CD14-positive monocyte (primary cell): ENCODE measurements at regions not wholly inside any gene's neighbourhood (a gene's known extent, or its start where the extent isn't known, plus 50 kb on each side); places are given as distances from the start of the nearest gene placed in this dataset.

Experiments used
- DNase-seq, 3 donors: peaks; one replicate each; pipeline ENCODE4 v3.0.0-alpha.2; 2011 to 2022
- H2AFZ ChIP-seq: 2 replicates; pipeline ENCODE4 v1.6.0; 2012; ENCODE audit warnings: mild to moderate bottlenecking, low read depth, low read length, inconsistent platforms; ENCODE audit not compliant: insufficient read depth, poor library complexity, severe bottlenecking
- H3K27ac ChIP-seq, 2 donors: 1 replicate in 1 of 2; 2 replicates in 1 of 2; pipeline ENCODE4 v1.5.1; 2012 to 2013; ENCODE audit warnings: low read length in 2 of 2, control low read depth in 1 of 2, inconsistent platforms in 1 of 2, low read depth in 1 of 2, mild to moderate bottlenecking in 1 of 2
- H3K27me3 ChIP-seq, 2 donors: one replicate each; pipeline versions ENCODE4 v1.6.0 to v1.6.1; 2011 to 2013; ENCODE audit warnings: low read length in 2 of 2; ENCODE audit not compliant: control insufficient read depth in 2 of 2, insufficient read depth in 2 of 2
- H3K36me3 ChIP-seq, 2 donors: replicated peaks in 1 of 2; 1 replicate in 1 of 2; 2 replicates in 1 of 2; pipeline versions ENCODE4 v1.5.1 to v1.6.1; 2012 to 2013; ENCODE audit warnings: low read length in 2 of 2, control low read depth in 1 of 2, inconsistent platforms in 1 of 2, mild to moderate bottlenecking in 1 of 2; ENCODE audit not compliant: insufficient read depth in 2 of 2, control insufficient read depth in 1 of 2
- H3K4me1 ChIP-seq, 2 donors: 1 replicate in 1 of 2; 2 replicates in 1 of 2; pipeline versions ENCODE4 v1.5.1 to v1.6.1; 2012 to 2013; ENCODE audit warnings: low read length in 2 of 2, control low read depth in 1 of 2, inconsistent platforms in 1 of 2, mild to moderate bottlenecking in 1 of 2, moderate library complexity in 1 of 2; ENCODE audit not compliant: insufficient read depth in 2 of 2, control insufficient read depth in 1 of 2
- H3K4me2 ChIP-seq: replicated peaks from 2 replicates; pipeline ENCODE3; 2012; ENCODE audit warnings: low read length, moderate library complexity, mild to moderate bottlenecking; ENCODE audit not compliant: poor library complexity, severe bottlenecking; ENCODE audit errors: extremely low read depth
- H3K4me3 ChIP-seq, 3 experiments: fragments of 200-600 bp in 1 of 3; sonication (generic) in 1 of 3; replicated peaks in 1 of 3; 1 replicate in 2 of 3; 2 replicates in 1 of 3; pipeline ENCODE4 v1.5.1; 2011 to 2013; ENCODE audit warnings: low read length in 3 of 3, mild to moderate bottlenecking in 3 of 3, control low read depth in 2 of 3, low read depth in 2 of 3, inconsistent platforms in 1 of 3, moderate library complexity in 1 of 3
- H3K79me2 ChIP-seq: 2 replicates; pipeline ENCODE4 v1.6.0; 2012; ENCODE audit warnings: mild to moderate bottlenecking, control low read depth, inconsistent platforms, low read length, moderate library complexity; ENCODE audit not compliant: insufficient read depth
- H3K9ac ChIP-seq: 2 replicates; pipeline ENCODE4 v1.6.0; 2017; ENCODE audit warnings: low read length, mild to moderate bottlenecking; ENCODE audit not compliant: insufficient read depth, poor library complexity, severe bottlenecking
- H3K9me3 ChIP-seq, 2 donors: replicated peaks in 1 of 2; 1 replicate in 1 of 2; 2 replicates in 1 of 2; pipeline versions ENCODE4 v1.5.1 to v1.6.1; 2012 to 2013; ENCODE audit warnings: low read length in 2 of 2, control low read depth in 1 of 2; ENCODE audit not compliant: control insufficient read depth in 1 of 2, insufficient read depth in 1 of 2
- H4K20me1 ChIP-seq: 2 replicates; pipeline ENCODE4 v1.6.0; 2012; ENCODE audit warnings: mild to moderate bottlenecking, low read length, control low read depth, moderate library complexity; ENCODE audit not compliant: insufficient read depth
- H3K27ac Mint-ChIP-seq, 7 donors: one replicate each; pipeline ENCODE4 v1.8.0; 2020; ENCODE audit warnings: mild to moderate bottlenecking in 7 of 7, mixed read lengths in 7 of 7, moderate library complexity in 6 of 7, inconsistent platforms in 2 of 7
- H3K27me3 Mint-ChIP-seq, 3 donors: one replicate each; pipeline ENCODE4 v1.8.0; 2021 to 2022; ENCODE audit warnings: low read depth in 3 of 3, mild to moderate bottlenecking in 3 of 3, mixed read lengths in 3 of 3, moderate library complexity in 3 of 3, inconsistent platforms in 1 of 3
- H3K36me3 Mint-ChIP-seq, 2 donors: one replicate each; pipeline ENCODE4 v1.8.0; 2020; ENCODE audit warnings: mixed read lengths in 2 of 2, inconsistent platforms in 1 of 2, mild to moderate bottlenecking in 1 of 2
- H3K4me1 Mint-ChIP-seq: one replicate; pipeline ENCODE4 v1.8.0; 2020; ENCODE audit warnings: mild to moderate bottlenecking, mixed read lengths
- H3K4me3 Mint-ChIP-seq, 2 donors: one replicate each; pipeline ENCODE4 v1.8.0; 2020; ENCODE audit warnings: mild to moderate bottlenecking in 2 of 2, mixed read lengths in 2 of 2, moderate library complexity in 1 of 2
- H3K9me3 Mint-ChIP-seq, 7 donors: one replicate each; pipeline ENCODE4 v1.8.0; 2020 to 2022; ENCODE audit warnings: mixed read lengths in 7 of 7, mild to moderate bottlenecking in 6 of 7, moderate library complexity in 6 of 7, inconsistent platforms in 2 of 7
- WGBS: methylation state at CpG from one replicate; pipeline ENCODE4 v1.1.5; 2013; ENCODE audit warnings: missing lambda C conversion rate; ENCODE audit not compliant: insufficient coverage; 5-methylcytosine and 5-hydroxymethylcytosine counted together
- intact Hi-C, 2 donors: fragments of 100-400 bp; cut with micrococcal nuclease; formaldehyde crosslinking; loops; one replicate each; pipeline versions ENCODE4 v1.15.0 to v1.15.1; 2023
- TF ChIP-seq, protein P1 (sequence below): fragments of 200-600 bp; IDR thresholded peaks from one replicate; pipeline ENCODE4 v1.8.0; 2022; ENCODE audit warnings: antibody characterized with exemption, mild to moderate bottlenecking

DNA sequence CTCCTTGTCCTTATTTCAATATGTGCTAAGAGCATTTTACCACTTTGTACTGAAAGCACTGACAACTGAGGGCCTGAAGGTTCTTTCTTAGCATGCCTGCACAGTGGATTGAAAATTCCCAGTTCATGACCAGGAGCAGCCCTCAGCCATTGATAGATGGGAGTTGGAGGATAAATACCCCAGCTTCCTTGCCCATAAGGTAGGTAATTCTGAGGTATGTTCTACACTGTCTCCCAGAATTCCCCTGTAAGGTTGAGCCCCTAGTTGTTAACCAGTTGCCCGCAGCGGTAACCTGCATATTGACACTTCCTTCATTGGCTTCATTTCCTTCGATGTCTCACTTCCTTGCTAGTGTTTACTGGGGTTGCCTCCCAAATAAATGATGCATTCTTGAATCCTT lies 162.0 kb downstream of the CDC5L start:
- no peaks in the 10 kb centered on the region for H4K20me1 ChIP-seq
- Mint-ChIP-seq H3K9me3 (peaks cover 0 to 1% (median 0%) of the 10 kb centered on the region in 7 donors), H3K4me1 (no peaks in the 10 kb centered on the region), H3K27ac (no peak overlapping the region), H3K36me3 (no peaks in the 10 kb centered on the region), H3K27me3 (peaks cover 3 to 14% (median 7%) of the 10 kb centered on the region in 3 donors), H3K4me3 (no peak overlapping the region)
- no peak overlapping the region for H3K9ac ChIP-seq
- intact Hi-C loops: no loop called here
- TF ChIP-seq, protein P1, sequence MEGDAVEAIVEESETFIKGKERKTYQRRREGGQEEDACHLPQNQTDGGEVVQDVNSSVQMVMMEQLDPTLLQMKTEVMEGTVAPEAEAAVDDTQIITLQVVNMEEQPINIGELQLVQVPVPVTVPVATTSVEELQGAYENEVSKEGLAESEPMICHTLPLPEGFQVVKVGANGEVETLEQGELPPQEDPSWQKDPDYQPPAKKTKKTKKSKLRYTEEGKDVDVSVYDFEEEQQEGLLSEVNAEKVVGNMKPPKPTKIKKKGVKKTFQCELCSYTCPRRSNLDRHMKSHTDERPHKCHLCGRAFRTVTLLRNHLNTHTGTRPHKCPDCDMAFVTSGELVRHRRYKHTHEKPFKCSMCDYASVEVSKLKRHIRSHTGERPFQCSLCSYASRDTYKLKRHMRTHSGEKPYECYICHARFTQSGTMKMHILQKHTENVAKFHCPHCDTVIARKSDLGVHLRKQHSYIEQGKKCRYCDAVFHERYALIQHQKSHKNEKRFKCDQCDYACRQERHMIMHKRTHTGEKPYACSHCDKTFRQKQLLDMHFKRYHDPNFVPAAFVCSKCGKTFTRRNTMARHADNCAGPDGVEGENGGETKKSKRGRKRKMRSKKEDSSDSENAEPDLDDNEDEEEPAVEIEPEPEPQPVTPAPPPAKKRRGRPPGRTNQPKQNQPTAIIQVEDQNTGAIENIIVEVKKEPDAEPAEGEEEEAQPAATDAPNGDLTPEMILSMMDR: no peak
- H3K4me2 ChIP-seq: no peak overlapping the region
- WGBS: 71% methylated on average over 3 of the region's 3 CpGs
- H3K79me2 ChIP-seq: no peaks in the 10 kb centered on the region
- no peak overlapping the region for H2AFZ ChIP-seq
- H3K4me1 ChIP-seq: no peaks in the 10 kb centered on the region
- no peak for DNase-seq
- H3K27ac ChIP-seq: no peak overlapping the region
- no peak overlapping the region for H3K4me3 ChIP-seq
- H3K36me3 ChIP-seq: no peaks in the 10 kb centered on the region
- no peaks in the 10 kb centered on the region for H3K9me3 ChIP-seq
- H3K27me3 ChIP-seq: no peaks in the 10 kb centered on the region

DNA sequence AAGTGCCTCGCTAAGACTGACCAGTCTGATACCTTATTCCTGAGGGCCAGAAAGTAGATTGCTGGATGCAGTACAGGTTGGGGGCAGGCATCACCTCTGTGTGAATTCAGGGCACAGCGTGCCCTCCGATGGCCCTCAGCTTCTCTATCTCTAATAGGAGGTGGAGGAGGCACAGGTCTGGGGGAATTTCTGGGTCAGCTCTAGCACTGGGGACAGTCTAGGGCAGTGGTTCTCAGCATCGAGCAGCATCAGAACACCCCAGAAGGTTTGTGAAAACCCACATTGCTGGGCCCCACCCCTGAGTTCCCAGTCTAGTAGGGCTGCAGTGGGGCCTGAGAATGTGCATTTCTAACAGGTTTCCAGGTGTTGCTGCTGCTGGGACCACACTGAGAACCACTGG lies 166.7 kb downstream of the CDC5L start:
- Histone ChIP-seq H3K4me2 (no peak overlapping the region), H3K9me3 (no peaks in the 10 kb centered on the region), H3K27ac (no peak overlapping the region), H3K9ac (no peak overlapping the region), H3K4me1 (peaks cover 5 to 9% of the 10 kb centered on the region in 2 donors), H2AFZ (no peak overlapping the region), H3K27me3 (peaks cover 0 to 2% of the 10 kb centered on the region in 2 donors), H3K79me2 (no peaks in the 10 kb centered on the region), H4K20me1 (no peaks in the 10 kb centered on the region), H3K4me3 (no peak overlapping the region), H3K36me3 (no peaks in the 10 kb centered on the region)
- no peaks in the 10 kb centered on the region for H3K36me3 Mint-ChIP-seq
- no peak overlapping the region for H3K4me3 Mint-ChIP-seq
- no peak overlapping the region for H3K27ac Mint-ChIP-seq
- H3K4me1 Mint-ChIP-seq: peaks cover 16% of the 10 kb centered on the region
- H3K27me3 Mint-ChIP-seq: peaks cover 11 to 17% (median 14%) of the 10 kb centered on the region in 3 donors
- TF ChIP-seq, protein P1: no peak
- peaks cover 0 to 1% (median 0%) of the 10 kb centered on the region in 7 donors for H3K9me3 Mint-ChIP-seq
- intact Hi-C loops: no loop called here
- WGBS: 86% methylated on average over 4 of the region's 4 CpGs
- no peak for DNase-seq
